ENCODE measurements at regions not wholly inside any gene's neighbourhood (a gene's known extent, or its start where the extent isn't known, plus 50 kb on each side); places are given as distances from the start of the nearest gene placed in this dataset.

DNA sequence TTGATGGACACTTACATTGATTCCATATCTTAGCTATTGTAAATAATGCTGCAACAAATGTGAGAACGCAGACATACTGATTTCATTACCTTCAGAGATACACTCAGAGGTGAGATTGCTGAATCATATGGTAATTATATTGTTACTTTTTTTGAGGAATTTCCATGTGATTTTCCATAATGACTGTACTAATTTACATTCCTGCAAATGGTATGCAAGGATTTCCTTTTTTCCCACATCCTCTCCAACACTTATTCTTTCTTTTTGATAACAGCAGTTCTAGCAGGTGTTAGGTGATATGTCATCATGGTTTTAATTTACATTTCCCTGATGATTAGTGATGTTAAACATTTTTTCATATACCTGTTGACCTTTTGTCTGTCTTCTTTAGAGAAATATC lies 207.7 kb downstream of the C11orf87 start:
- in situ Hi-C loops (cut with HindIII; ENCODE audit: extremely low pct_ligation_motif_present, low pct_unique_long_range_greater_than_20kb) = no loop called here
- no peaks in the 10 kb centered on the region for H3K4me1 ChIP-seq (ENCODE audit: insufficient read depth, low read length)
- H3K9ac ChIP-seq (ENCODE audit: insufficient read depth, low read depth, low read length) = no peak overlapping the region
- H3K4me2 ChIP-seq (ENCODE audit: low read depth, low read length) = no peak overlapping the region
- TF ChIP-seq HOXA9 (CRISPR knock-in tag; IDR thresholded peaks at IDR 0.05; ENCODE audit: borderline replicate concordance) (no peak), MAFG (CRISPR knock-in tag; IDR thresholded peaks at IDR 0.05) (no peak), TBP (CRISPR knock-in tag; IDR thresholded peaks at IDR 0.05) (no peak), NCOA2 (CRISPR knock-in tag; IDR thresholded peaks at IDR 0.05) (no peak), PLRG1 (conservative IDR thresholded peaks at IDR 0.05) (no peak), MATR3 (CRISPR knock-in tag; IDR thresholded peaks at IDR 0.05) (no peak), ARHGAP35 (CRISPR knock-in tag; IDR thresholded peaks at IDR 0.05; ENCODE audit: borderline replicate concordance) (no peak), ZNF839 (CRISPR knock-in tag; IDR thresholded peaks at IDR 0.05; ENCODE audit: borderline replicate concordance) (no peak), FOXJ3 (CRISPR knock-in tag; IDR thresholded peaks at IDR 0.05; ENCODE audit: borderline replicate concordance) (no peak), CBX1 (IDR thresholded peaks at IDR 0.05; ENCODE audit: low read depth) (no peak), TCF7 (IDR thresholded peaks at IDR 0.05; ENCODE audit: low read depth) (no peak), EHMT2 (IDR thresholded peaks at IDR 0.05; ENCODE audit: borderline replicate concordance, low read depth, low read length) (no peak)
- TF ChIP-seq, protein P1, sequence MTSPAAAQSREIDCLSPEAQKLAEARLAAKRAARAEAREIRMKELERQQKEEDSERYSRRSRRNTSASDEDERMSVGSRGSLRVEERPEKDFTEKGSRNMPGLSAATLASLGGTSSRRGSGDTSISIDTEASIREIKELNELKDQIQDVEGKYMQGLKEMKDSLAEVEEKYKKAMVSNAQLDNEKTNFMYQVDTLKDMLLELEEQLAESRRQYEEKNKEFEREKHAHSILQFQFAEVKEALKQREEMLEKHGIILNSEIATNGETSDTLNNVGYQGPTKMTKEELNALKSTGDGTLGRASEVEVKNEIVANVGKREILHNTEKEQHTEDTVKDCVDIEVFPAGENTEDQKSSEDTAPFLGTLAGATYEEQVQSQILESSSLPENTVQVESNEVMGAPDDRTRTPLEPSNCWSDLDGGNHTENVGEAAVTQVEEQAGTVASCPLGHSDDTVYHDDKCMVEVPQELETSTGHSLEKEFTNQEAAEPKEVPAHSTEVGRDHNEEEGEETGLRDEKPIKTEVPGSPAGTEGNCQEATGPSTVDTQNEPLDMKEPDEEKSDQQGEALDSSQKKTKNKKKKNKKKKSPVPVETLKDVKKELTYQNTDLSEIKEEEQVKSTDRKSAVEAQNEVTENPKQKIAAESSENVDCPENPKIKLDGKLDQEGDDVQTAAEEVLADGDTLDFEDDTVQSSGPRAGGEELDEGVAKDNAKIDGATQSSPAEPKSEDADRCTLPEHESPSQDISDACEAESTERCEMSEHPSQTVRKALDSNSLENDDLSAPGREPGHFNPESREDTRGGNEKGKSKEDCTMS (CRISPR knock-in tag; conservative IDR thresholded peaks at IDR 0.05) = no peak
- TF ChIP-seq, protein P2, sequence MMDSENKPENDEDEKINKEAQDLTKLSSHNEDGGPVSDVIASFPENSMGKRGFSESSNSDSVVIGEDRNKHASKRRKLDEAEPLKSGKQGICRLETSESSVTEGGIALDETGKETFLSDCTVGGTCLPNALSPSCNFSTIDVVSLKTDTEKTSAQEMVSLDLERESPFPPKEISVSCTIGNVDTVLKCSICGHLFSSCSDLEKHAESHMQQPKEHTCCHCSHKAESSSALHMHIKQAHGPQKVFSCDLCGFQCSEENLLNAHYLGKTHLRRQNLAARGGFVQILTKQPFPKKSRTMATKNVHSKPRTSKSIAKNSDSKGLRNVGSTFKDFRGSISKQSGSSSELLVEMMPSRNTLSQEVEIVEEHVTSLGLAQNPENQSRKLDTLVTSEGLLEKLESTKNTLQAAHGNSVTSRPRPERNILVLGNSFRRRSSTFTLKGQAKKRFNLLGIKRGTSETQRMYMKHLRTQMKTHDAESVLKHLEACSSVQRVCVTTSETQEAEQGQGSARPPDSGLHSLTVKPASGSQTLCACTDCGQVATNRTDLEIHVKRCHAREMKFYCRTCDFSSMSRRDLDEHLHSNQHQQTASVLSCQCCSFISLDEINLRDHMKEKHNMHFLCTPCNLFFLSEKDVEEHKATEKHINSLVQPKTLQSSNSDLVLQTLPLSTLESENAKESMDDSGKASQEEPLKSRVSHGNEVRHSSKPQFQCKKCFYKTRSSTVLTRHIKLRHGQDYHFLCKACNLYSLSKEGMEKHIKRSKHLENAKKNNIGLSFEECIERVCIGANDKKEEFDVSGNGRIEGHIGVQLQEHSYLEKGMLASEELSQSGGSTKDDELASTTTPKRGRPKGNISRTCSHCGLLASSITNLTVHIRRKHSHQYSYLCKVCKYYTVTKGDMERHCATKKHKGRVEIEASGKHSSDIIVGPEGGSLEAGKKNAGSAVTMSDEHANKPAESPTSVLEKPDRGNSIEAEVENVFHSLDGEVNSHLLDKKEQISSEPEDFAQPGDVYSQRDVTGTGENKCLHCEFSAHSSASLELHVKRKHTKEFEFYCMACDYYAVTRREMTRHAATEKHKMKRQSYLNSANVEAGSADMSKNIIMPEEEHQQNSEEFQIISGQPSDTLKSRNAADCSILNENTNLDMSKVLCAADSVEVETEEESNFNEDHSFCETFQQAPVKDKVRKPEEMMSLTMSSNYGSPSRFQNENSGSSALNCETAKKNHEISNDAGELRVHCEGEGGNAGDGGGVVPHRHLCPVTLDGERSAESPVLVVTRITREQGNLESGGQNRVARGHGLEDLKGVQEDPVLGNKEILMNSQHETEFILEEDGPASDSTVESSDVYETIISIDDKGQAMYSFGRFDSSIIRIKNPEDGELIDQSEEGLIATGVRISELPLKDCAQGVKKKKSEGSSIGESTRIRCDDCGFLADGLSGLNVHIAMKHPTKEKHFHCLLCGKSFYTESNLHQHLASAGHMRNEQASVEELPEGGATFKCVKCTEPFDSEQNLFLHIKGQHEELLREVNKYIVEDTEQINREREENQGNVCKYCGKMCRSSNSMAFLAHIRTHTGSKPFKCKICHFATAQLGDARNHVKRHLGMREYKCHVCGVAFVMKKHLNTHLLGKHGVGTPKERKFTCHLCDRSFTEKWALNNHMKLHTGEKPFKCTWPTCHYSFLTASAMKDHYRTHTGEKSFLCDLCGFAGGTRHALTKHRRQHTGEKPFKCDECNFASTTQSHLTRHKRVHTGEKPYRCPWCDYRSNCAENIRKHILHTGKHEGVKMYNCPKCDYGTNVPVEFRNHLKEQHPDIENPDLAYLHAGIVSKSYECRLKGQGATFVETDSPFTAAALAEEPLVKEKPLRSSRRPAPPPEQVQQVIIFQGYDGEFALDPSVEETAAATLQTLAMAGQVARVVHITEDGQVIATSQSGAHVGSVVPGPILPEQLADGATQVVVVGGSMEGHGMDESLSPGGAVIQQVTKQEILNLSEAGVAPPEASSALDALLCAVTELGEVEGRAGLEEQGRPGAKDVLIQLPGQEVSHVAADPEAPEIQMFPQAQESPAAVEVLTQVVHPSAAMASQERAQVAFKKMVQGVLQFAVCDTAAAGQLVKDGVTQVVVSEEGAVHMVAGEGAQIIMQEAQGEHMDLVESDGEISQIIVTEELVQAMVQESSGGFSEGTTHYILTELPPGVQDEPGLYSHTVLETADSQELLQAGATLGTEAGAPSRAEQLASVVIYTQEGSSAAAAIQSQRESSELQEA (CRISPR knock-in tag; IDR thresholded peaks at IDR 0.05; ENCODE audit: not compliant biosample characterization) = no peak
- CTCF ChIA-PET (ENCODE audit: low intra/inter-chr PET ratio, low total read pairs) = no interaction called here
- no peak for DNase-seq (ENCODE audit: low spot score)
- H4K20me1 ChIP-seq (ENCODE audit: insufficient read depth, low read length) = no peaks in the 10 kb centered on the region
- H3K27me3 ChIP-seq (ENCODE audit: control insufficient read depth in 1 of 2, insufficient read depth in 2 of 2, low read length in 2 of 2) = no peaks in the 10 kb centered on the region
- FAIRE-seq = no peak
- no peak overlapping the region for H2AFZ ChIP-seq (ENCODE audit: low read length)
- ATAC-seq = no peak
- 0% methylated on average over 1 of the region's 1 CpG for WGBS (ENCODE audit: low lambda C conversion rate)
- H3K4me3 ChIP-seq (replicated peaks in 1 of 3; ENCODE audit: insufficient read depth in 1 of 3, low read depth in 2 of 3, low read length in 3 of 3) = no peak overlapping the region
- no peak overlapping the region for H3K27ac ChIP-seq (ENCODE audit: extremely low read length, insufficient read depth, low read length)
- POLR2A ChIA-PET = no interaction called here
- peaks cover 8% of the 10 kb centered on the region; the same call in 1 of the 2 replicates for H3K9me3 ChIP-seq (ENCODE audit: low read length)
- no peaks in the 10 kb centered on the region for H3K36me3 ChIP-seq (replicated peaks in 1 of 2; ENCODE audit: control insufficient read depth in 1 of 2, insufficient read depth in 2 of 2, low read length in 2 of 2)
- intact Hi-C loops (cut with micrococcal nuclease; ENCODE audit: unreplicated experiment) = no loop called here
- no peaks in the 10 kb centered on the region for H3K79me2 ChIP-seq (ENCODE audit: insufficient read depth, low read length)
- no TSS peak for BruUV-seq (replicated peaks)

Measured in HepG2 (cell line).